ENCODE measurements at regions not wholly inside any gene's neighbourhood (a gene's known extent, or its start where the extent isn't known, plus 50 kb on each side); places are given as distances from the start of the nearest gene placed in this dataset.
"Not testable (repeated sequence)": the region's sequence is repeated elsewhere in the genome, so short reads cannot be mapped to it uniquely, and the experiment has no call there.

DNA sequence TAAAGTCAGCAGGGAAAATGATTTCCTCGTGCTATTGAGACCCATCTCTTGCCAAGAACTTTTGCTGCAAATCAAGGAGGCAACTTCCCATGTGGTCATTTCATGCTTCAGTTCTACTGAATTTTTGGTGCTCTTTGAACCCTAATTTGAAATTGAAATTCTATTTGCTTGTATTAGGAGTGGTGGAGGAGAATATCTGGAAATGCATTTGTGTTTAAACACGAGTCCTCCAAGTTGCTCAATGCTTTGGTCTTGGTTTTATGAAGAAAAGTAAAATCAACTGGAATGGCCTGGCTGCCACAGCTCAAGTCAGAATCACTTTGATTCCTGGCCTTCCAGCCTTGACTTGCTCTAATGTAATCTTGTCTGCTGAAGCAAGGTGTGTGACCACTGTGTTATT is 613.2 kb downstream of the TLE1 start:
- Histone ChIP-seq H3K4me1 (ENCODE audit: insufficient read depth, low read length) (peaks cover 8% of the 10 kb centered on the region), H3K27me3 (ENCODE audit: control insufficient read depth in 1 of 2, insufficient read depth in 2 of 2, low read length in 2 of 2) (no peaks in the 10 kb centered on the region), H3K9ac (ENCODE audit: low read length) (no peak overlapping the region), H3K27ac (ENCODE audit: low read depth, low read length) (no peak overlapping the region), H3K4me3 (ENCODE audit: low read depth in 1 of 2, low read length in 2 of 2) (no peak overlapping the region), H3K9me3 (ENCODE audit: low read length) (no peaks in the 10 kb centered on the region), H3K36me3 (ENCODE audit: insufficient read depth, low read length) (no peaks in the 10 kb centered on the region)

DNA sequence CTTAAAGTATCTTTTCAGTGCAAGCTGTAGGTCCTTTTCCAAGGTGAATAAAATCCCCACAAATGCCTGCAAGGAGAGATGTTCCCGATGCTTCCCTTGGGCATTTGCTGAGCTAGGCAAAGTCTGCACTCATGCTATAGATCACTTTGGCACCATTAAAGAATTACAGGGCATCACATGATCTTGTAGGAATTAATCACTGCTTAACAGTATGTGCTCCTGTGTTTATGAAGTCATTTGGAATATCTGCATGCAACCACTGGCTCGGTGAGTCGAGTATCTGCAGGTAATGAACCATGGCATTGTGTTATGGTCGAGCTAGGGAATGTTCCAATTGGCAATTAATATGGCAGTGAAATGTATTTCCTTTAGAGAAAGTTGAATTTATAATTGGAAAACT is 615.1 kb downstream of the TLE1 start:
- Histone ChIP-seq H3K9me3 (ENCODE audit: low read length) (no peaks in the 10 kb centered on the region), H3K27ac (ENCODE audit: low read depth, low read length) (no peak overlapping the region), H3K4me1 (ENCODE audit: insufficient read depth, low read length) (peaks cover 8% of the 10 kb centered on the region), H3K9ac (ENCODE audit: low read length) (no peak overlapping the region), H3K36me3 (ENCODE audit: insufficient read depth, low read length) (no peaks in the 10 kb centered on the region), H3K4me3 (ENCODE audit: low read depth in 1 of 2, low read length in 2 of 2) (no peak overlapping the region), H3K27me3 (ENCODE audit: control insufficient read depth in 1 of 2, insufficient read depth in 2 of 2, low read length in 2 of 2) (no peaks in the 10 kb centered on the region)

DNA sequence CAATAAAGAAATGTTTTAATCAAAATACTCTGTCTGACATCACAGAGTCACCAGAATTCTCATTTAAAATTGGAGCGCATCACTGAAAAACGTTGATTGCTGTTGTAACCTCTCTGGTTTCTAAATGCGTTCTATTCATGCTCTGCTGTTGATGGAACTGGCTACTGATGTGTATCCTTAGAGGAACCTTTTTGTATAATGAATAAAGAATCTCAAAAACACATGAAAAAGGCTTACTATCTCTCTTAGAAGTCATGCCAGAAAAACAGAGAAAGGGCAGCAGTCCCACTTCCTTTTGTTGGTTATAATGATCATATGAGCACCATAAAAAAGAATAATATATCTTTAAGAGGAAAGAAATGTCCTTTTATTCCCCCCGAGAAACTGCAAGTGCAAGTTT is 615.5 kb downstream of the TLE1 start:
- no peaks in the 10 kb centered on the region for H3K9me3 ChIP-seq (ENCODE audit: low read length)

DNA sequence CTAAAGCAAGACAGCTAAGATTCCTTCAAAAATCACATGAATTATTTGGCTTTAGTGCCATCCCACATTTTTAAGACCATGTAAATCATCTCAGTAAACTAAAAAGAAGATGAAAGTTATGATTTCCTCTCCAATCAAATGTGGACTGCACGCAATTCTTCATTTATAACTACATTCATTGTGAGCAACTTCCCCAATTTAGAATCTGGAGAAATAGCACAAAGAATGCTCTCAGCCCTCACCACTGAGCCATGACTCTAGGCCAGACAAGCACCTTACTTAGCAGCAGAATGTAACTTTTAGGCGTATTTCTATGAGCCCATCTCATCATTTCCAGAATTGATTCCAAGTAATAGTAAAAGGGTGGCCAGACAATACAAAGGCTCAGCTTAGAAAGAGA is 616.6 kb downstream of the TLE1 start:
- Histone ChIP-seq H3K36me3 (ENCODE audit: insufficient read depth, low read length) (no peaks in the 10 kb centered on the region), H3K27ac (ENCODE audit: low read depth, low read length) (no peak overlapping the region), H3K4me3 (ENCODE audit: low read depth in 1 of 2, low read length in 2 of 2) (no peak overlapping the region), H3K9ac (ENCODE audit: low read length) (no peak overlapping the region), H3K9me3 (ENCODE audit: low read length) (no peaks in the 10 kb centered on the region), H3K4me1 (ENCODE audit: insufficient read depth, low read length) (peaks cover 8% of the 10 kb centered on the region), H3K27me3 (ENCODE audit: control insufficient read depth in 1 of 2, insufficient read depth in 2 of 2, low read length in 2 of 2) (no peaks in the 10 kb centered on the region)

More for the DNA sequence above, 615.5 kb downstream of the TLE1 start:
- no peak overlapping the region for H3K4me3 ChIP-seq (ENCODE audit: low read depth in 1 of 2, low read length in 2 of 2)
- no peaks in the 10 kb centered on the region for H3K36me3 ChIP-seq (ENCODE audit: insufficient read depth, low read length)
- H3K27me3 ChIP-seq (ENCODE audit: control insufficient read depth in 1 of 2, insufficient read depth in 2 of 2, low read length in 2 of 2) = no peaks in the 10 kb centered on the region
- H3K27ac ChIP-seq (ENCODE audit: low read depth, low read length) = no peak overlapping the region
- peaks cover 8% of the 10 kb centered on the region for H3K4me1 ChIP-seq (ENCODE audit: insufficient read depth, low read length)
- H3K9ac ChIP-seq (ENCODE audit: low read length) = no peak overlapping the region

DNA sequence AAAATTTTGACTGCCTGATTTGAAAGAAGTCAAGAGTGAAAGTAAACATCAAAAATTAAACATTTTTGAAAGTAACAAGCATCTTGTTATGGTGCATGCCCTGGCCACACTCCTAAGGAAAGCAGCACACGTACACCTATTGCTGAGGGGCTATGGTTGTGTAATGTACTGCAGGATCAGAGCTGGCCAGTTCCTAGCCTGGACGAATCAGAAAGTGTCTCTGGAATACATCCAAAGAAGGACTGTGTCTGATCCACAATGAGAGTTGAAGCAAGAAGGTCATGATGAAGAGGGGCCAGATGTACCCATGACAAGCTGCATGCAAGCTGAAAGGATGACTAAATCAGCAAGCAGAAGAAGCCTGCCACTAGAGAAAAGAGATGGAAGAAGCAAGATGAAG is 618.2 kb downstream of the TLE1 start:
- peaks cover 8% of the 10 kb centered on the region for H3K4me1 ChIP-seq (ENCODE audit: insufficient read depth, low read length)
- H3K27me3 ChIP-seq (ENCODE audit: control insufficient read depth in 1 of 2, insufficient read depth in 2 of 2, low read length in 2 of 2) = no peaks in the 10 kb centered on the region
- H3K27ac ChIP-seq (ENCODE audit: low read depth, low read length) = no peak overlapping the region
- no peak overlapping the region for H3K9ac ChIP-seq (ENCODE audit: low read length)
- H3K9me3 ChIP-seq (ENCODE audit: low read length) = no peaks in the 10 kb centered on the region
- H3K36me3 ChIP-seq (ENCODE audit: insufficient read depth, low read length) = no peaks in the 10 kb centered on the region
- no peak overlapping the region for H3K4me3 ChIP-seq (ENCODE audit: low read depth in 1 of 2, low read length in 2 of 2)

DNA sequence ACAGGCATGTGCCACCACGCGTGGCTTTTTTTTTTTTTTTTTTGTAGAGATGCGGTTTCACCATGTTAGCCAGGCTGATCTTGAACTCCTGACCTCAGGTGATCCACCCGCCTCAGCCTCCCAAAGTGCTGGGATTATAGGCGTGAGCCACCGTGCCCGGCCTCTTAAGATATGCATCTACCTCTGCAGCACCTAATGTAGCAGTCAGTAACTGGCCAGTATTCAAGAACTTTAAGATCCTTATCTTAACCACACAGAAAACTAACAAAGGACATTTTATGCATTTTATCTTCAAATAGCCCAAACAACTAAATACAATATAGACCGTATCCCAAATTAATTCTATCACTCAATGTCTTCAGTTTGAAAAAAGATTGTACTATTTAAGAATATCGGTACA is 618.7 kb downstream of the TLE1 start:
- no peak overlapping the region for H3K9ac ChIP-seq (ENCODE audit: low read length)
- H3K9me3 ChIP-seq (ENCODE audit: low read length) = no peaks in the 10 kb centered on the region
- no peak overlapping the region for H3K4me3 ChIP-seq (ENCODE audit: low read depth in 1 of 2, low read length in 2 of 2)
- no peak overlapping the region for H3K27ac ChIP-seq (ENCODE audit: low read depth, low read length)
- no peaks in the 10 kb centered on the region for H3K36me3 ChIP-seq (ENCODE audit: insufficient read depth, low read length)
- H3K4me1 ChIP-seq (ENCODE audit: insufficient read depth, low read length) = peaks cover 8% of the 10 kb centered on the region
- no peaks in the 10 kb centered on the region for H3K27me3 ChIP-seq (ENCODE audit: control insufficient read depth in 1 of 2, insufficient read depth in 2 of 2, low read length in 2 of 2)

DNA sequence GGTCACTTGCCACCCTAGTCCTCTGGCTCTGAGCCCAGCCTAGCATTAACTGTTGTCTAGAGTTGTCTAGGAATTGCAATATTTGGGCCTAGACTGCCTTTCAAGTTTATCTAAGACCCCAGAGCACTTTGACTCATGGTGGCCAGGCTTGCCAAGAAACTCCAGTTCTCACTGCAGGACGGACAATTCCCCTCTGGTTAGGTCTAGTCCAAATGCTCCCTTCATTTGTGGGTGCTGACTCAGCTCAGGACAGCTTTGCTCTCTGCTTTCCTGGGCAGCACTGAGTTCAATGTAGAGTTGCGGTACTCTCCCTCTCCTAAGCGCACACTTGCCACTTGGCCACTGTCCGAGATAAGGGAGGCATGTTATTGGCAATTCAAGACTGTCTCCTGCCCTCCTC is 619.4 kb downstream of the TLE1 start:
- H3K4me3 ChIP-seq (ENCODE audit: low read depth in 1 of 2, low read length in 2 of 2) = no peak overlapping the region
- H3K9ac ChIP-seq (ENCODE audit: low read length) = no peak overlapping the region
- no peaks in the 10 kb centered on the region for H3K9me3 ChIP-seq (ENCODE audit: low read length)
- no peaks in the 10 kb centered on the region for H3K27me3 ChIP-seq (ENCODE audit: control insufficient read depth in 1 of 2, insufficient read depth in 2 of 2, low read length in 2 of 2)
- H3K36me3 ChIP-seq (ENCODE audit: insufficient read depth, low read length) = no peaks in the 10 kb centered on the region
- H3K27ac ChIP-seq (ENCODE audit: low read depth, low read length) = no peak overlapping the region
- peaks cover 8% of the 10 kb centered on the region for H3K4me1 ChIP-seq (ENCODE audit: insufficient read depth, low read length)

DNA sequence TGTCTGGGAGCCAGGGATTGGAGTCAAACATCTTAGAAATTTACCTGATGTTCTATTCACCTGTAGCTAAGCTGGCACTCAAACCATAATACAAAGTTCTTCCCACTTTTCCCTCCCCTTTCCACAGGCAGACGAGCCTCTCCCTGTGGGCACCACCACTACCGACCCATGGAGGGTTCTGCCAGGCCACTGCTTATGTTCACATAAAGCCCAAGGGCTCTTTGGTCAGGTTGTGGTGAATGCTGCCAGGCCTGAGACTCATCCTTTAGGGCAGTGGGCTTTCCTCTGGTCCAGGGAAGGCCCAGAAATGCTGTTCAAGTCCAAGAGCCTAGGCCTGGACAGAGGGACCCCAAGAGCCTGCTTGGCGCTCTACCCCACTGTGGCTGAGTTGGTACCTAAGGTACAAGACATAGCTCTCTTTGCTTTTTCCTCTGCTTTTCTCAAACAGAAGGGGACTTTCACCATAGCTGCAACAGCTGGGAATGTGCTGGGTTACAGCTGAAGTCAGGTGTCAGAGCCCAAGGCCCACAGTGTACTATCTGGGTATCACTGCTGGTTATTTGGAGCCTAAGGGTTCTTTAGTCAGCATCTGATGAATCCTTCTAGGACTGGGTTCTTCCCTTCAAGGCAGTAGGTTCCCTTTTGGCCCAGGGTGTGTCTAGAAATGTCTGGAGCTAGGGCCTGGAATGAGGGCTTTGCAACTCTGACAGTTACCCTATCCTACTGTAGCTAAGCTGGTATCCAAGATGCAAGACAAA is 620.1 kb downstream of the TLE1 start:
- no peaks in the 10 kb centered on the region for H3K27me3 ChIP-seq (ENCODE audit: control insufficient read depth in 1 of 2, insufficient read depth in 2 of 2, low read length in 2 of 2)
- no peak overlapping the region for H3K27ac ChIP-seq (ENCODE audit: low read depth, low read length)
- H3K9me3 ChIP-seq (ENCODE audit: low read length) = no peaks in the 10 kb centered on the region
- no peak overlapping the region for H3K4me3 ChIP-seq (ENCODE audit: low read depth in 1 of 2, low read length in 2 of 2)
- no peaks in the 10 kb centered on the region for H3K36me3 ChIP-seq (ENCODE audit: insufficient read depth, low read length)
- no peak overlapping the region for H3K9ac ChIP-seq (ENCODE audit: low read length)
- H3K4me1 ChIP-seq (ENCODE audit: insufficient read depth, low read length) = peaks cover 6% of the 10 kb centered on the region

DNA sequence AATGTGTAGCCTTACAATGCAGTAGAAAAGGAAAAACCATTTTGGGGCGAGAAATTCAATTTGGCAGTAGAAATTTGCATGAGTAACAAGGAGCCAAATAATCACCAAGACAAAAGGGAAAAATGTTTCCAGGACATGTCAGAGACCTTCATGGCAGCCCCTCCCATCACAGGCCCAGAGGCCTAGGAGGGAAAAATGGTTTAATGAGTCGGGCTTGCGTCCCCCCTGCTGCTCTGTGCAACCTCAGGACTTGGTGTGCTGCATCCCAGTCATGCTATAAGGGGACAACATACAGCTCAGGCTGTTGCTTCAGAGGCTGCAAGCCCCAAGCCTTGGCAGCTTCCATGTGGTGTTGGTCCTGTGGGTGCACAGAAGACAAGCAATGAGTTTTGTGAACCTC is 626.4 kb downstream of the TLE1 start:
- H3K9ac ChIP-seq (ENCODE audit: low read length); H3K4me1 ChIP-seq (ENCODE audit: insufficient read depth, low read length); H3K36me3 ChIP-seq (ENCODE audit: insufficient read depth, low read length); H3K9me3 ChIP-seq (ENCODE audit: low read length); H3K27me3 ChIP-seq (ENCODE audit: control insufficient read depth in 1 of 2, insufficient read depth in 2 of 2, low read length in 2 of 2); H3K27ac ChIP-seq (ENCODE audit: low read depth, low read length); H3K4me3 ChIP-seq (ENCODE audit: low read depth in 1 of 2, low read length in 2 of 2): not testable (repeated sequence)

DNA sequence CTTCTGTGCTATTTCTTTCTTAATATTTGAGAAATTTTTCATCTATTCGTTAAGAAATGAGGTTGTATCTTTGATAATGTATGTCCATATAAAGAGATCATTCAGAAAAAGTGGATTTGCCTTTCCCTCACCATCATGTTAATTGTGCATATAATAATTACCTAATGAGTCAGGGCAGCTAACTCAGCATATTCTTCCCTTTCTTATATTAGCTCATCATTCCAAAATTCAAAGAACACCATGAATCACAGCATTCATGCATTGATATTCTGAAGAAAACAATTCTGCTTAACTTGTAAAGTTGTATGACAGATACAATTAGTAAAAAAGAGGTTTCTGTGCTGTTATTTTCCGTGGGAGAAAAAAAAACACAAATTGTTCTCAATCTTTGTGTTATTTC is 630.6 kb downstream of the TLE1 start:
- no peak overlapping the region for H3K27ac ChIP-seq (ENCODE audit: low read depth, low read length)
- no peaks in the 10 kb centered on the region for H3K9me3 ChIP-seq (ENCODE audit: low read length)
- no peaks in the 10 kb centered on the region for H3K4me1 ChIP-seq (ENCODE audit: insufficient read depth, low read length)
- H3K4me3 ChIP-seq (ENCODE audit: low read depth in 1 of 2, low read length in 2 of 2) = no peak overlapping the region
- H3K9ac ChIP-seq (ENCODE audit: low read length) = no peak overlapping the region
- H3K27me3 ChIP-seq (ENCODE audit: control insufficient read depth in 1 of 2, insufficient read depth in 2 of 2, low read length in 2 of 2) = no peaks in the 10 kb centered on the region
- no peaks in the 10 kb centered on the region for H3K36me3 ChIP-seq (ENCODE audit: insufficient read depth, low read length)

DNA sequence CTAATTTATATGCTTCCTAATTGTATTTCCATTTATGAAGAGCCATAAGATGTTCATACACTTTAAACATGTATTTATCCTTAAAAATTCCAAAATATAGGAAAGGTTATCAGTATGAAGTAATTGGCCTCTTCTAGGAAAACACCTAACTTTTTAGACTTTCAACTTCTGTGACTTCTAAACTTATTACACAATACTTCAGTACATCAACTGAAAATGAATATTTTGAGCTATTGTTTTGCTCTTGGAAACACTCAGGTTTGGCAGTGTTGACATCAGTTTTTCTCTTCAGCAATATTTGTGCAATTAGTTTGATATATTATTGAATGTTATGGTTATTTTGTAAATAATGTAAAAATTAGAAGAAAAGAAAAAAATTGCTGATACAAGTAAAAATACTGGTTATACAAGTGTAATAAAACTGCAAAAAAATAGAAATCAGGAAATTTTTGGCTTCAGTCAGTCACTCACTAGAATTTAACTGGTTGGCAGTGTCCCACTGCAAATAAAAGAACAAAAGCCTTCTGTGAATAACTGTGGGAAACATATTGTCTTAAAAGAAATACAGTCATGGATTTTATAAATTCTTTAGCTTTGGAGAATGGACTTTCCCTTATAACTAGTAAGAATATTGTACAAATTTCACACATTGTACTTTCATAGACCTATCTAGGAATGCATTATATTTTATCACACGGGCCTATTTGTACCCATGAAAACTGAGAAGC is 635.9 kb downstream of the TLE1 start:
- H3K9ac ChIP-seq (ENCODE audit: low read length) = no peak overlapping the region
- H3K27me3 ChIP-seq (ENCODE audit: control insufficient read depth in 1 of 2, insufficient read depth in 2 of 2, low read length in 2 of 2) = no peaks in the 10 kb centered on the region
- H3K27ac ChIP-seq (ENCODE audit: low read depth, low read length) = no peak overlapping the region
- H3K36me3 ChIP-seq (ENCODE audit: insufficient read depth, low read length) = no peaks in the 10 kb centered on the region
- H3K4me3 ChIP-seq (ENCODE audit: low read depth in 1 of 2, low read length in 2 of 2) = no peak overlapping the region
- no peaks in the 10 kb centered on the region for H3K4me1 ChIP-seq (ENCODE audit: insufficient read depth, low read length)
- H3K9me3 ChIP-seq (ENCODE audit: low read length) = no peaks in the 10 kb centered on the region

DNA sequence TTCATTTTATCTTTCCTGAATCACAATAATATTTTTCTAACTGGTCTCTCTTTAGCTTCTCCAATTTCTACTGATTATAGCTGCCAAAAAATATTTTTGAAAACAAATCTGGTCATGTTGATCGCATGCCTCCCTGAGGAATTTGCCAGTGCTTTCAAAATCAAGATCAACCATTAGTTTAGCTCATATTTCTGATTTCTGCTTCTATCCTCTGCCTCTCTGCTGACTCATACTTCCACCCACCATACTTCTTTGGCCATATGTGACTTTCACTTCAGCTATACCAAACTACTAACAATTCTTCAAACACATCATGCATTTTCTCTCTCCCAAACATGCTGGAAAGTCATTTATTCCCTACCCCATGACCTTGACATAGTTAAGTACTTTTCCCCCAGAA is 636.5 kb downstream of the TLE1 start:
- Histone ChIP-seq H3K36me3 (ENCODE audit: insufficient read depth, low read length) (no peaks in the 10 kb centered on the region), H3K27ac (ENCODE audit: low read depth, low read length) (no peak overlapping the region), H3K4me3 (ENCODE audit: low read depth in 1 of 2, low read length in 2 of 2) (no peak overlapping the region), H3K9ac (ENCODE audit: low read length) (no peak overlapping the region), H3K9me3 (ENCODE audit: low read length) (no peaks in the 10 kb centered on the region), H3K27me3 (ENCODE audit: control insufficient read depth in 1 of 2, insufficient read depth in 2 of 2, low read length in 2 of 2) (no peaks in the 10 kb centered on the region), H3K4me1 (ENCODE audit: insufficient read depth, low read length) (no peaks in the 10 kb centered on the region)

Data from muscle layer of colon (tissue), 2 donors.